ENCODE measurements at regions not wholly inside any gene's neighbourhood (a gene's known extent, or its start where the extent isn't known, plus 50 kb on each side); places are given as distances from the start of the nearest gene placed in this dataset.

DNA sequence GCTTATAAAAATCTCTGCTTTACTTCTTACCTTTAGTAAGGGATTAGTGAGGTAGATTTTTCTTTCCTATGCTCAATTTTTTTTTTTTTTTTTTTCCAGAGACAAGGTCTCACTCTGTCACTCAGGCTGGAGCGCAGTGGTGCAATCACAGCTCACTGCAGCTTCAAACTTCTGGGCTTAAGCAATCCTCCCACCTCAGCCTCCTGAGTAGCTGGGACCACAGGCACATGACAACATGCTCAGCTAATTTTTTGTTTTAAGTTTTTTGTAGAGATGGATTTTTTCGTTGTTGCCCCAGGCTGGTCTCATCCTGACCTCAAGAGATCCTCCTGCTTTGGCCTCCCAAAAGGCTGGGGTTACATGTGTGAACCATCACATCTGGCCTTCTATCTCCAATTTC, 58.9 kb upstream of the RREB1 start:
- H3K4me3 ChIP-seq (replicated peaks; ENCODE audit: low read depth, low read length), result no peak overlapping the region
- no peaks in the 10 kb centered on the region; the same call in 1 of the 2 replicates for H3K27me3 ChIP-seq (replicated peaks; ENCODE audit: control insufficient read depth, insufficient read depth, low read length)
- no peaks in the 10 kb centered on the region for H3K36me3 ChIP-seq (ENCODE audit: control insufficient read depth, insufficient read depth, low read length)
- TF ChIP-seq, protein P1, sequence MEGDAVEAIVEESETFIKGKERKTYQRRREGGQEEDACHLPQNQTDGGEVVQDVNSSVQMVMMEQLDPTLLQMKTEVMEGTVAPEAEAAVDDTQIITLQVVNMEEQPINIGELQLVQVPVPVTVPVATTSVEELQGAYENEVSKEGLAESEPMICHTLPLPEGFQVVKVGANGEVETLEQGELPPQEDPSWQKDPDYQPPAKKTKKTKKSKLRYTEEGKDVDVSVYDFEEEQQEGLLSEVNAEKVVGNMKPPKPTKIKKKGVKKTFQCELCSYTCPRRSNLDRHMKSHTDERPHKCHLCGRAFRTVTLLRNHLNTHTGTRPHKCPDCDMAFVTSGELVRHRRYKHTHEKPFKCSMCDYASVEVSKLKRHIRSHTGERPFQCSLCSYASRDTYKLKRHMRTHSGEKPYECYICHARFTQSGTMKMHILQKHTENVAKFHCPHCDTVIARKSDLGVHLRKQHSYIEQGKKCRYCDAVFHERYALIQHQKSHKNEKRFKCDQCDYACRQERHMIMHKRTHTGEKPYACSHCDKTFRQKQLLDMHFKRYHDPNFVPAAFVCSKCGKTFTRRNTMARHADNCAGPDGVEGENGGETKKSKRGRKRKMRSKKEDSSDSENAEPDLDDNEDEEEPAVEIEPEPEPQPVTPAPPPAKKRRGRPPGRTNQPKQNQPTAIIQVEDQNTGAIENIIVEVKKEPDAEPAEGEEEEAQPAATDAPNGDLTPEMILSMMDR (IDR thresholded peaks at IDR 0.05; ENCODE audit: insufficient read depth, low read length, poor library complexity, severe bottlenecking), result no peak
- no peak for DNase-seq (ENCODE audit: extremely low read depth, insufficient read length)

DNA sequence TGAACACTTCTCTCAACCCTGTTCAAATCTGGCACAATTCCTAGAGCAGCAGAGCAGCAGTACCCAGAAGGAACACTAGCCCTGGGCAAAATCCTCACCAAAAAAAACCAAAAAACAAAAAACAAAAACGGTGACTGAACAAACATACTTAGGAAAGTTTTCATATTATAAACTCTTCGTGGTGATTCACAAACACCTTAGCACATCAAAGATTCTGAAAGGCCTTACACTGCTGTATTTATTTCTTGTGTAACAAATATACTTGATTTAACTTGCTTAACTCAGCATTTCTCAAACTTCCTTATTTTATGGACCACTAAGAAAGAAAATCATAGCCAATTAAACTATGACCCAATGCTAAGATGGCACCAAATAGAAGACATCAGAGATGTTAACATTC, 57.8 kb upstream of the RREB1 start:
- H3K36me3 ChIP-seq (ENCODE audit: control insufficient read depth, insufficient read depth, low read length), result no peaks in the 10 kb centered on the region
- H3K4me3 ChIP-seq (replicated peaks; ENCODE audit: low read depth, low read length), result no peak overlapping the region
- H3K27me3 ChIP-seq (replicated peaks; ENCODE audit: control insufficient read depth, insufficient read depth, low read length), result no peaks in the 10 kb centered on the region; the same call in 1 of the 2 replicates
- DNase-seq (ENCODE audit: extremely low read depth, insufficient read length), result no peak
- TF ChIP-seq, protein P1 (IDR thresholded peaks at IDR 0.05; ENCODE audit: insufficient read depth, low read length, poor library complexity, severe bottlenecking), result no peak

DNA sequence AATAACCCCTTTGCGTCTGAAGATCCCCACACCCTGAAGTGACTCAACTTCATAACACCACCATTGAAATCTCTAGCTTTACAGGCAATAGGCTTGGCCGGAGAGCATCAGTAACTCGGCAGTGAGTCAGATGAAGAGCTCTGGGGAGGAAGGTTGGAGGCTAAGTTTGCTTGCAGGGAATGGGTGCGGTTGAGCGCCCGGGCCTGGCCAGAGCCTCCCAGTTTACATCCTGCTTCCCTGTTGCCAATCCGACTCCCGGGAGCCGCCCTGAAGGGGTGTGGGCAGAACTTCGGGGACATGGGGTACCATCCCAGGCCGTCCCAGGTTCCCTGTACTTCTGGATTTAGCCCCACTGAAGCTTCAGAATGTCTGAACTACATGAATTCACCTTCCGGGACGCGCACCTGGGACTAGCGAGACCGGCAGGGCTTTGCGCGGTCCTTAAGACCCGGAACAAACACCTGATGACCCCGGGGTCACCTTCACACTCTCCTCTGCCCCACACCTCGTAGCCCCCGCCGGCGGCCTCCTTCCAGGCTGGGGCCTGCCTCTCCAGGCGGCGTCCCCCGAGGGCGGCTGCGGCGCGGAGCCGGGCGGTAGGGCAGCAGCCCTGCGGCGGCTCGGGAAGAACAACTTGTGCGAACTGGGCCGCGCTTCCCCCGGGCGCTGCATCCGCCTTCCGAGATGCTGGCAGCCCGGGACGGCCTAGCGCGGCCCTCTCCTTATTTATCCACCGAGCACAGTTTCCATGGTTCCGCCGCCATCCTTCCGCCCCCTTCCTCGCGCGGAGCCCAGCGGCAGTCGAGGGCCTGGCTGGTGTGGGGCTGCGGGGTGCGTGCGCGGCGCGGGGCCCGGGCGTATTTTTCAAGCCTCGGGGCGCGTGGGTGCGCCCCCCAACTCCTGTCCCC, 56.6 kb upstream of the RREB1 start:
- Histone ChIP-seq H3K36me3 (ENCODE audit: control insufficient read depth, insufficient read depth, low read length) (no peaks in the 10 kb centered on the region), H3K4me3 (replicated peaks; ENCODE audit: low read depth, low read length) (peak overlapping the region; percentile 58), H3K27me3 (replicated peaks; ENCODE audit: control insufficient read depth, insufficient read depth, low read length) (no peaks in the 10 kb centered on the region; the same call in 1 of the 2 replicates)
- TF ChIP-seq, protein P1 (IDR thresholded peaks at IDR 0.05; ENCODE audit: insufficient read depth, low read length, poor library complexity, severe bottlenecking), result no peak
- peak; percentile 51 for DNase-seq (ENCODE audit: extremely low read depth, insufficient read length)

DNA sequence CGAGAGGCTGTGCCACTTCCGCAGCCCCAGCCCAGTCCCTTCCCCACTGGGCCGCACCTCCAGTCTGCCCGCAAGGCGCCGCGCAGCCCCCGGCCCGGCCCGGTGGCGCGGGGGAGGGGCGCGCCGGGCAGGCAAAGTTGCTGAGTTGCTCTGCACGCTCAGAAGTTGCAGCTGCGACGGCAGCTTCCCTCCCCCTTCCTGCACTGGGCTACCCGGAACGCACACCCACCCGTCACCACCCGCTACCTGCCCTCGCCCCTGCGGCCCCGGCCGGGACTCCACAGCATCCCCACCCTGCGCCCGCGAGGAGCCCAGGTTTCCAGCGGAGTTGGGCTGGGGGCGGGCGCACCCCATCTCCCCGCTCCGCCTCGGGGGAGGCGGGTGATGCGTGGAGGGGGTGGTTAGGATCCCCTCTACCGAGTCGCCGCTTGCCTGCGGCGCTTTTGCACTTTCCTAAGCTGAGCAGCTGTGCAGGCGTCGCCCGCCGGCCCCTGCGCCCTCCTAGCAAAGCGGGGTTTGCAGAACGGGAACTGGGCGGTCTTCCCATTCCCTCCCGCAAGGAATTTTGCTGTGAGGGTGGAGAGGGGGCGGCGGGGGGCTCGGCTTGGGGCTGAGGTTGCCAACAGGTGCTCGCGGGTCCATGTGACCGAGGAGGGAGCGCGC, 55.9 kb upstream of the RREB1 start:
- Histone ChIP-seq H3K27me3 (replicated peaks; ENCODE audit: control insufficient read depth, insufficient read depth, low read length) (no peaks in the 10 kb centered on the region; the same call in 1 of the 2 replicates), H3K4me3 (replicated peaks; ENCODE audit: low read depth, low read length) (peak overlapping the region; percentile 58), H3K36me3 (ENCODE audit: control insufficient read depth, insufficient read depth, low read length) (no peaks in the 10 kb centered on the region)
- TF ChIP-seq, protein P1 (IDR thresholded peaks at IDR 0.05; ENCODE audit: insufficient read depth, low read length, poor library complexity, severe bottlenecking), result no peak
- peak; percentile 54 for DNase-seq (ENCODE audit: extremely low read depth, insufficient read length)

DNA sequence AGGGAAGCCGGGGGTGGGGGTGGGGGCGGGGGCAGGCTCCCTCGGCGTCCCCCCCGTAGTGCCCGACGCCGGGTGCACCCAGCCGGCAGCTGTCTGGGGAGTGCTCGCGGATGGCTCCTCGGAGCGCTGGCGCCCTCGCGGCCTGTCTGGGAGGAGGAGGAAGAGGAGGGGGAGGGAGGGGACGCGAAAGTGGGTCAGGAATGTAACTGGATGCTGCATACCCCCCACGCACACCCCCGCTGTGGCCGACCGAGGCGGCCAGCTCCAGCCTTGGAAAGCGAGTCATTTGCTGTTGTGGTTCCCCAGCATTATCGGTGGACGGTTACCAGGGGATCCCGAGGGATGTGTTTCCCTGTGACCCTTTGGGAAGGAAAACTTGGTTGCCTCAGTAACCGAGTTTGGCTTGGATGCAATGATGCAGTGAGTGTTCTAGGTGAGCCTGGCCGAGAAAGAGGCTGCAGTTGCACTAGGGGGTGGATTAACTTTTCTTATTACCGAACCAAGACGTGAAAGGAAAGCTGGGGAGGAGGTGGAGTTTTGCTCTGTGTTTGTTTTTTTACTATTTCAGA, 55.2 kb upstream of the RREB1 start:
- DNase-seq (ENCODE audit: extremely low read depth, insufficient read length), result peak; percentile 16
- H3K27me3 ChIP-seq (replicated peaks; ENCODE audit: control insufficient read depth, insufficient read depth, low read length), result no peaks in the 10 kb centered on the region; the same call in 1 of the 2 replicates
- TF ChIP-seq, protein P1 (IDR thresholded peaks at IDR 0.05; ENCODE audit: insufficient read depth, low read length, poor library complexity, severe bottlenecking), result no peak
- H3K36me3 ChIP-seq (ENCODE audit: control insufficient read depth, insufficient read depth, low read length), result no peaks in the 10 kb centered on the region
- peak overlapping the region; percentile 58 for H3K4me3 ChIP-seq (replicated peaks; ENCODE audit: low read depth, low read length)
